GM21447 (cell line): ENCODE measurements at regions not wholly inside any gene's neighbourhood (a gene's known extent, or its start where the extent isn't known, plus 50 kb on each side); places are given as distances from the start of the nearest gene placed in this dataset.

ENCODE experiments used
- ATAC-seq: cut with Tn5 transposase; IDR thresholded peaks from one replicate; pipeline ENCODE4 v1.9.1; 2021; ENCODE audit not compliant: unreplicated experiment

DNA sequence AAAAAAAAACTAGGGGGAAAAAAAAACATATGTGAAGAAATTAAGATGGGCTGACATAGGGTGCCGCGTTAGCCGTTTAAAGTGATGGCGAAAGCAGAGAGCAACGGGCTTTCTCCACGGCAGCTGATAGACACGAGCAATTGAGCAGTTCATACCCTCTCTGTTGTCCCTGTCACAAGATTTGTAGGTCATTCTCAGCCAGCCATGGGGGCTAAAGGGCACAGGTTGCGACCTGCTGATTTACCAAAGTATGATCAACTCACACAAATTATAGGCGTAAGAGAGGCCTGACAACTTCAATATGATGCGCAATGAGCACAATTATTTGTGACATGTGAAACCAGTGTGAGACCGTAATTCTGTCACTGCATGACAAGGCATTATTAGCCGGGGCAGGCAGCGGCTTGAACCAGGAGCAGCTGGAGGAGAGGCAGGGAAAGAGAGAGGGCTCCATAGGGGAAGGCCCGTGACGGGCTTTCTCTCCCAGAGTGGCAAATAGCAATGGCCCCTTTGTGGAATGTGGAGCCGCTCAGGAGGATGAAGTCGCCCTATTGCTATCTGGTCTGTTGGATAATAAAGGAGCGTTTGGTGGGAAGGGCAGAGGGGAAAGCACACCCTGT is 195.1 kb upstream of the HABP2 start:
- ATAC-seq, result no peak

DNA sequence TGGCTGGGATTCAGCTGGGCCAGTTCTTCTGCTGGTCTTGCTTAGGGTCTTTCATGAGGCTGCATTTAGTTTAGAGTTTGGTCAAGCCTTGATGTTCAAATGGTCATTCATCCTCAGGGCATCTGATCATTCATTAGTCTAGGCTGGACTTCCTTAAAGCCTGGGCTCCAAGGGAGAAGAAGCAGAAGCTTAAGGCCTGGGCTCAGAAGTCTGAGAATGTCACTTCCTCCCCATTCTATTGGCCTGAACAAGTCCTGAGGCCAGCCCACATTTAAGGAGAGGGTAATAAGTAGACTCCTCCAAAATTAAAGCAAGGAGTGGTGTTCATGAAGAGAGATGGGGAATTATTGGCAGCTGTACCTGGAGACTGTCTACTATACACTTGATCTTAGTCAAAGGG is 193.2 kb upstream of the HABP2 start:
- ATAC-seq, result no peak

DNA sequence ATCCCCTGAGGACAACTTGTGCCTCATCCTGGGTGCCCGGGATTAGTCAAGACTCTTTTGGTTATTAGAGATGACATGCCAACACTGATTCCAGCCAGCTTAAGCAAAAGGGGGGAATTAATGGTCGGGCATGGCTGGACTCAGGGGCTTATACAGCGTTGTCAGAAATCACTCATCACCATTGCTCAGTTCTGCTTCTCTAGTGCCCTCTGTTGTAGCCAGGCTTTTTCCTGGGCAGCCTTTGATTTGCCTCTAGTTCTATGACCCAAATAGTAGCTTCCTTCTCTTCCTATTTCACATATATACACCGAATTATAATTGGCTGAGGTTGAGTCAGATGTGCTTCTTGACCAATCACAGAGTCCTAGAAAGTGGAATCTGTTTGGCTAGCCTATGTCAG is 192.0 kb upstream of the HABP2 start:
- ATAC-seq, result no peak

DNA sequence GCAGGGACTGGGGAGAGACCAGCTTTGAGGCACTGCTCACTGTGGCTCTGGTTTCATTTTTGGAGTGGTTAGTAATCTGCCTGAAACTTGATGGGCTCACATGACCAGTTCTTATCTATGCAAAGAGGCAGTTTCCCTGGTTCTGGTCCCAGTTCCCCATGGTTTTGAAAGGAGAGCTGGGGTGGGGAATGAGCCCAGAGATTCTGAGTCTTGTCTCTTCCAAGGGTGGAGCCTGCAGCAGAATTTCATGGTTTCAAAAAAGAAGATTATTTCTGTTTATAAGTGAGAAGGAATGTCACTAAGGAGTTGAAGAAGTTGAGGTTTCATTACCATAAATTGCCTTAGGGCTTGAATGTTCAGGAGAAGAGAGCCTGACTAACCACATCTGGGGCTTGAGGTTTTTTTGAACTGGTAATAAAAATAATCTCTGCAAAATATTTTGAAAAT is 190.2 kb upstream of the HABP2 start:
- ATAC-seq, result no peak

DNA sequence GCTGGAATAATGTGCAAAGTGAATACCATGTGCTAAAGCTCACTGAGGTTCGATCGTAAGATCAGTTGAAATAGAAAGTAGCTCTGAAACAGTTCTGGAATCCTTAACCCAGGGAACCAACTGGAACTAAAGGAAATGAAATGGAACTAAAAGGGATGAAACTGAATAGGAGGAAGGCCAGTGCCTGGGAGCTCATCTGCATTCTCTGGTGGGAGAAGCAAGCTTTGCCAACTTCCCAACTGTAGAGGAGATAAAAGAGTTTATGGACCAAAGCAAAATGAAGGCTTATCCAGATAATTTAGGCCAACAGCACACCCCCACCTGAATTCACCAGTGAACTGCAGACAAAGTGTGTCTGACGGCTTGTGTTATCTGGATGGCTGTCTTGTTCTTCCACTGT is 188.6 kb upstream of the HABP2 start:
- no peak for ATAC-seq

DNA sequence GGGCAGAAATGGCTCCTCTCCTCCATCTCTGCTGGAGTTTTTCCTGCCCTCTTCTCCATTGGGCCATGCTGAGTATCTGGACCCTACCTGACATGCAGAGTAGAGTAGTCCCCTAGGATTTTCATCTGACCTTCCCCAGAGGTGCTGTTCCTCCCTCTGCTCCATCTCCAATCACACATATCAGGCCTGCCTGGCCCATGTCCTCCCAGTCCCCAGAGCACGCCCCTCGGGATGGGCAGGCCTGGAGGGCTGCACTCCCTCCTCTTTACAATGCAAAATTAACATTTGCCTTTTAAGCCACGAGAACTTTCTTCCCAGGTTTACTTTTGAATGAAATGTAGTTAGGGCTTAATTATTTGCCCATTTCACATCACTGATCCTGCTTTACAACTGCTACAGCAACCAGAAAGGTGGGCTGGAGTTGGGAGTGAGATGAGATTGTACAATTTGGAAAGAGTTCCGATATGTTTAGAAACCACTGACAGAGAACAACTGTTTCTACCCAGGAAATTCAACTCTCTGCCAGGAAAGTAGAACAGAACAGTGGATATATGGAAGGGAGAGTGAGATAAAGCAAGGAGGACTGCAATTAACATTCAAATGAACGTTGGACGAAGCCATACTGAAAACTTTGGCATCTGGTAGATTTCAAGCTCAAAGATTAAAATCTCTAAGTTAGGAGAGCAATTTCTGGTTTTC is 184.0 kb upstream of the HABP2 start:
- ATAC-seq, result no peak

DNA sequence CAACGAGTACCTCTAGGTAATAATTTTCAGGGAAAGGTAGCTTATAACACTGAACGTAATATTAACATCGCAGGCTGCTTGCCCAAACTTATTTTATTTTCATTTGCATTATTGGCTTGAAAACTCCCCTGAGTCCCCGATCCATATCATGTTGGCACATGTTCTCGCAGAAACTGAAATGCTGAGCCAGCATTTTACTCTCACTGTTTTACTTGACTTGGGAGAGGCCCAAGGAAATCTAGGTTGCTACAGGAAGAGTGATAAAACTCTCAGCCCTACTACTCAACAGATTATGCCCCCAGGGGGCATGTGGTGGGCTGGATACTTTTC is 183.5 kb upstream of the HABP2 start:
- no peak for ATAC-seq

DNA sequence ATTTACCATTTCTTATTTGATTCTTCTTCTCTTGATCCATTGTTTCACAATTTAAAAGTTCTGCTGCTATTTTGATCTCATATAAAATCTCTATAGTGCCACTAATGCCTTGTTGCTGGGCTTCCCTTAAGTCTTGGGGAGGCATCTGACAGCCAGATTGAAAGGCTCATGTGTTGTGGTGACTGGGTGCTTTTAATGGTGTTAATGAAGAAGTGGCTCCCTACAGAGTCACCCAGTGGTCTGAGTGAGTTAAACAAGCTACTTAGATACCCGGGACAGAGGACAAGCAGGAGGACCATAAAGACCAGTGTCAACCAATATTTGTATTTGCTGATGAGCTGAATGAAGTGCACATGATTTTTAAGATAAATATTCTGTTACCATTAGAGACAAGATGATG is 176.4 kb upstream of the HABP2 start:
- ATAC-seq, result no peak

DNA sequence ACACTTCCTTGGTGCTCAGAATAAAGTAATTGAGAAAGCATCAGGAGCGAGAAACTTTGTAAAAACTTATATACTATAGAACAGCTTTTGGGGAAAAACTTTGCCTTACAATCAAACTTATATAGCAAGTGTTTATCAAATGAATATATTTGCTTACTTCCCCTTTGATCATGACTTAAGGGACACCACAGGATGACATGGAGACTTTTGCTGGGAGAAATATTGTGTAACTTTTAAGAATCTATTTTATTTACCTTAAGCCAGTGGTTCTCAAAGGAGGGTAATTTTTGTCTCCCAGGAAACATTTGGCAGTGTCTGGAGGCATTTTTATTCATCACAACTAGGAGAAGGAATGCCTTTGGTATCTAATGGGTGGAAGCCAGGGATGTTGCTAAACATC is 173.8 kb upstream of the HABP2 start:
- ATAC-seq, result no peak

DNA sequence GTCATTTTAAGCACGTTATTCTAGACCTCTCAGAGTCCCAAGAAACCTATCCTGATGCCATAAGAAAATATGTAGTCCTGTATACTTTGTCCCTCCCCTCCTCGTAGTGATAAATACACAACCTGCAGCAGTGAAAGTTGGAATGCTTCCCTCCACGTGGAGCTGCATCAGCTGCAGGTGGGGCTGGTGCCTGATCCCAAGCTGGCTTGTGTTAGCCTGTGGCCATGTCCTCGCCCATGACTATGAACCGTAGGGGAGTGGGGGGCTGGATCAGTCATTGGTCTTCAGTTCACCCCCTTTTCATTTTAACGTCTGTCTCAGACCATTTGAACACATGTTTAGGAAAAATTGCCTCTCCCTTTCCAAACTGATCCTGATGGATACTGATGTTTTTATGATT is 171.4 kb upstream of the HABP2 start:
- no peak for ATAC-seq

DNA sequence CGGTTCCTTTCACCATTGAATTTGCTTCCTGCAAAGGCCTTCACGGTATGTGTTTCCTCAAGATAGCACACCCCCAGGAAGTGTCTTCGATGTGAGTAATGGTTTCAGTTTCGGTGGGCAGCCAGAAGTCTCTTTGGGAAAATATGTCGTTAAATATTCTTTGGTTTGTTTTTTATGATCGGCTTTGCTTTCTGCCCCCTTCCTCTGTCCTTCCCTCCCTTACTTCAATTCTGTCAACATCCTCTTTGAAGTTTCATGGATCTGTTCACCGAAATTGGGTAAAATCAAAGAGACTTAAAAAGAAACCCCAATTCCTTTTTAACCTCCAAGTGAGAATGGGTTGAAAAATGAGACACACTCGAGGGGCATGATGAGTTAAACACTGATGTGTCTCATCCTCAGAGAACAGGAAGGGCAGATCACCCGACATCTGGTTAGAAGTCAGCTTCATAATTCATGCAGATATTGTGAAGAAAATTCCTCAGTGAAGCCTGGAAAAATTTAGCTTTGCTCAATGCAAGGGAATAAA is 170.8 kb upstream of the HABP2 start:
- peak; percentile 68 for ATAC-seq

DNA sequence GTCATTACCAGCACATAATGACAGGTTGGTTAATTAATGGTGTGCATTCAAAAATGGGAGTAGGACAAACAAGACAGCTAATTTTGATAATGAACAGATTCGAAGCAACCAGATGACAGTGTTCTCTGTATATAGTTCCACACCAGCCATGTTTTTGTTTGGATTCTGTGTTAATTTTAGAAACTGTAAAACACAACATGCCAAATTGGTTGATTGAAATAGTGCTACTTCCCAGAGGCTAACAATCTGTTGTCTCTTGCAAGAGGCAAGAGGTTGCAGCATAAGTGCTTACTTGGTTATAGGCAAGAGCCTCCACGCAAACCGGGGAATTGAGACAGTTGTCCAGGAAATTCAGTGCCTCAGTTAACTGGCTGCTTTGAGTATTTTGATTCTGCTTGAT is 170.2 kb upstream of the HABP2 start:
- ATAC-seq, result no peak

DNA sequence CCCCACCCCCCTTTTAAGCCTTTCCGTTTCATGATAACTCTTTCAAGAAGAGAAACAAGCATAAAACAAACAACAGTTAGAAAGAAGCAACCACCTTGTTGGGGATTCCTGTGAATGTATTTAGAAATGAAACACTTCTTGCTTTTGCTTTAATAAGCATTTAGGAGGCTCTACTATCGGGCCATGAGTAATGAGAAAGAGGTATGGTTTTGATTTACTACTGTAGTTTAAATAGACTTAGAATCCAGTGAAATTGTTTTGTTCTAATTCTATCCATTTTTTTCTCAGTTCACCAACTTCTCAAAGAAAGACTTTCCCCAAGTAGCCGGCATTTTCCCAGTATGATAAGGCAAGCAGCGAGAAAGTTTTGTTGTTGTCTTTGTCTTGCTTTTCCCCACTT is 168.7 kb upstream of the HABP2 start:
- ATAC-seq, result no peak

DNA sequence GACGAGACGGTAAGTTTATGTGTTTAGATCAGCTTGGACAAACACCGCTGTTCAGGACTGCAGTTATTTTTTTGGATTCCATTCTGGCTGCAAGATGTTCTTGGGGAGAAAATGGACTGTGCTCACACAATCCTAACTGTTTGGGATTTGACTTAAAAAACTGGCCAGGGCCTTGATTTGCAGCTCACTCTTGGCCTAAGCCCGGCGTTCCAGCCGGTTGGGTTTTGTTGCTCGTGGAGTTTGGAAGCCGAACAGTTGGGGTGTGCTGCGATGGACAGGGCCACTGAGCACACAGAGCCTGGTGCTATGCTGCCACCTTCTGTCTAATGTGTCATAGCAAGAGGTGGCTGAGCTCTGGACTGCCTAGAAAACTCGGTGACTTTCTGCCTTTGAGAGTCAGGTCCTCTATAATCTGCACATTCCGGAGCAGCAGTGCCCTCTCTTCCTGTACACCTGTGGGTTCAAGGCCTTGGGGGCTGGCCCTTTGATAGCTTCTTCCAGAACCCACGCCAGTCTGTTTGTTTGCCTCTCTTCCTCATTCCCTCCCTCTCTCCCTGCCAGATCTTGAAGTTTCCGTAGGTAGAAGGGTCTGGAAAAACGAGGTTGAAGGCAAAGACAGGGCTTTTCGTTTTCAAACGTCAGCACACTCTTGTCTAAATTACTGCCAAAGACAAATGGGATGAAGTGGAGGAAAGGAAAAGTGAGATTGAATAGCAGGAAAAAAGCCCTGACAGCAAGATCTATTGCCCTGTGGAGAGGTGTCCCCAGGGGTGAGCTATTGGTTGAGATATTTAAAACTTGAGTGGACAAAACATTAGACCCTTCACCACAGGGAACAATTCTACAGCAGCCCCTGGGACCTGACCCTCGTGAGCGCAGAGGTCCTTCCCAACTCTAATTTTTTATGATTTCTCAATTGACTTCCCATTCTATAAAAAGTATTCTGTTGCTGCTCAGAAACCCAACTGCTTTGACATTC is 167.5 kb upstream of the HABP2 start:
- peak; percentile 61 for ATAC-seq

DNA sequence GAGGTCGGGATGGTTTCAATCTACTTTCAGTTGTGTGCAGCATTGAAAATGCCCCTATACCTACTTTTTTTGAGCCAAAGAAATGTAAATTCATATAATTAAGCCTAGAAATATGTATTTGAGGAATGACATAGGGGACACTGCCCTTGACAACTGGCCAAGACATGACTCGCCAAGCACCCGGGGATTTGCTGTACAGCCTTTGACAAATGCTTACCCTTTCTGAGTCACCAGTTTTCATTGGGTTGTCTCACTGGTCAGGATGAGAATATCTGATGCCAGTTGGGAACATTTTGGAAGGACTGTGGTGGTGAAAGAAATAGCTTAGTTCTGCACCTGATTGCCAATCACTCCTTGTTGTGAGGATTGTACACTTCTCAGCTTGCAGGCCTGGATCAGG is 166.8 kb upstream of the HABP2 start:
- no peak for ATAC-seq

DNA sequence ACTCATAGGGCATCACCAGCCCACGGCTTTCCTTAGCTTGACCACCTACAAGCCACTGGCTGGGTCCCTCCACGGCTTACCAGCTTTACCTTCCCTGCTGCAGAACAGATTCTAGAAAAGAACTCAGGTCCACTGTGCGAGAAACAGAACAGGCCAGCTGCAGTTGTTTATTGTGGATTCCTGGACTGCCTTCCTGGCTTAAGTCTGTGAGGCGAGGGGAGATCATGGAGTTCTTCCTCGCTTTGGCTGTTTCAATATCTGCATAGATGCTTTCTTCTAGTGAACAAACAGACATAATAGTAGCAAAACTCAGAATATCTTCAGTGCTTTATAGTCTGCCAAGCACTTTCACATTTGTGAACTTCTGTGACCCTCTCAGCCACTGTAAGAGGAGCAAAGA is 162.9 kb upstream of the HABP2 start:
- no peak for ATAC-seq

DNA sequence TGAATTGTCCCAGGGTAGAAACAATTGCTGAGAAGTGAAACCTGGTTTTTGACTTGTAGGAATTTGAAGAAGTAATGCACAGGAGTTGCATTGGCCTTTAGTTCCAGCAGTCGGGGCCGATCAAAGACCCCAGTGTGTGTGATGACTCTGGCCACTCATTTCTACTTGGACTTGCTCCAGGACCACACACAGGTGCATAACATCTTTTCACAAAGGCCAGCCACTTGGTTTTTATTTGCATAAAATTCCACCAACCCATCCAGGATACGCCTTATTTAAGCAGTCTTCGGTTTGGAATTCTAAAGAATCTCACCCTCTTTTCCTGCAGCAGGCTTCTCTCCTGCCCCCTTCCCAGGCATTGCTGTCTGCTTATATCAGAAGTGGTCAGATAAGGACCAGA is 162.0 kb upstream of the HABP2 start:
- ATAC-seq, result no peak

DNA sequence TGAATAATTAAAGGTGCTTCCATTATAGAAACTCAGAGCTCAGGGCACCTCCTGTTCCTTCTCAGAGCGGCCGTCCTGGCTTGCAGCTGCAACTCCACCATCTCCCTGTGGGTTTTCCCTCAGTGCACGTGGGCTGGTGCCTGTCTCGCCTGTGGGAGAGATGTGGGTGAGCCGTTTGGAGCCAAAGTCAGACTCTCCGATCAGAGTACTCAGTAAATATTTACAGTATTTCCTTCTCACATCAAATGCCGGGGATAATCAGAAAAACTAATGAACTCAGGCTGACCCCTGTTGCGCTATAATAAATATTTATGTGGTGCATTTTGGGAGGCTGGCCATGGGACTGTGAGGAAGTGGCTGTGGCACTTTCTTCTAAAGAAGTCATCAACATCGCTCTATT is 155.8 kb upstream of the HABP2 start:
- no peak for ATAC-seq

DNA sequence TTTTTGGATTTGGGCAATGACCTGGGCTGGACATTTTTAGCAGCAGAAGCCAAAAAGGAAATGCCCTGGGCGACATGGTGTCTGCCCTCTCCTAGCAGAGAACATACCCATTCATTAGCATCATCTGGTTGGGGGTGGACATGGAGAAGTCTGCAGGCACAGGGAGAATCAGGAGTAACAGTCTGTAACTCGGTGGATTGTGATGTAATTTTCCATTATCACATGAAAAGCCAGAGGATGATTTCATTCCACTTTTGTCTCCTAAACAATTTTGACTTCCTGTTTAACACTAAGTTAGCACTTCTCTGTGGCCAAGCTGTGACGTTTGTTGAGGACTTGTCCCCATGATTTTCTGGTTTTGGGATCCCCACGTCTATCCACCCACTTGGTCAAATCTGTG is 153.8 kb upstream of the HABP2 start:
- no peak for ATAC-seq

DNA sequence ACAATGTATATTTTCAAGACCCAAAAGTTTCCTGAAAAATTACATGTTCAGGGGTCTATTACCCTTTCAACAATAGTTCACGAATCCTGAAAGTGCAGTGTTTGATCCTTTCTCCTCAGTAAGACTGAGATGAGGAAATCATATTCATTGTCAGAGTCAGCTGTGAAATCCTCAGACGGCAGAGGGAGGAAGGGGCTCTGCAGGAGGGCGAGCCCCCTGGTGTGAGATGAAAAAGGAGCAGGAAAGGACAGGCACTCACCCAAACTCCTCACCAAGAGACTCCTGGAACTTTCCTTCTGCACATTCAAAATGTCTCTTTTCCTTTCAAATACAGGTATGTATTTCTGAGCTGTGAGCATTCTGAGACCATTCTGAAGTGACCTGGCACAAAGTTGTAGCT is 150.3 kb upstream of the HABP2 start:
- ATAC-seq, result no peak

DNA sequence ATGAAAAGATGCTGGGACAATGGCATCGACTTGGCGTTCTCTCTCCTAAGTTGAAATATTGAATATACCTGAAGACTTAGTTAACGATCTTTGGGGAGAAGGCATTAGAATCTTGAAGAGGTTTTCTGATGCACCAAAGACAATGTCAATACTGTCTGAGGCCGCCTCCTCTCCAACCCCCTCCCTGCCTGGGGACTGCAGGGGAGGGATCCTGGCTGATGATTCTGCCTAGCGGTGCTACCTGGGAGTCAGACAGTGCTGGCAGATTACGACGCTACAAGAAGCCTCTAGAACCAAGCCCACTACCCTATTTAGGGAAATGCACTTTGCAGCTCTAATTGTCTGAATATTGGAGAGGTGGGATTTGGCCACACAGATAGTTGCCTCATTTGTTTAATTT is 145.6 kb upstream of the HABP2 start:
- no peak for ATAC-seq

DNA sequence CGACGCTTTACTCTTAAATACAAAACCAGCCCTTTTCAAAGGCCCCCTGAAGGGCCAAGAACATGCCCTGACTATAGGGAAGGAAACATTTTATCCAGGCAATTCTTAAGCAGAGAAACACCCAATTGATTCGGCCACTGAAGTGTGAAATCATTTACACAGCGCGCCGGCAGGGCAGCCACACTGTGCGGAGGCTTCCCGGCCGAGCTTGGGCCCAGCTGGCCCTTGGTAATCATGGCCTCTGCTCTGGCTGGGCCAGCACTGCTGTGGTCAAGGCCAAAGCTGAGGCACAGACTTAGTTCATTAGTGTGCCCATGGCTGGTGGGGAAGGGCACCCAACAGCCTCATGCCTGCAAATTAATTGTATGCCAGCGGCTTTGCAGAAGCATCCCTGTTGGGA is 143.7 kb upstream of the HABP2 start:
- no peak for ATAC-seq
